ENCODE measurements at regions not wholly inside any gene's neighbourhood (a gene's known extent, or its start where the extent isn't known, plus 50 kb on each side); places are given as distances from the start of the nearest gene placed in this dataset.
"Not testable (repeated sequence)": the region's sequence is repeated elsewhere in the genome, so short reads cannot be mapped to it uniquely, and the experiment has no call there.

GRCh38 chr12:76292891-76293290 lies 55.3 kb downstream of the BBS10 start:
- not testable (repeated sequence) for DNase-seq

- peak; percentile 73 for DNase-seq
Observed at GRCh38 chr12:76292305-76292704, 55.9 kb downstream of the BBS10 start.

GRCh38 chr12:76290963-76291859 lies 57.0 kb downstream of the BBS10 start:
- peak; percentile 38 for DNase-seq

- no peak for DNase-seq
Observed at GRCh38 chr12:76288218-76288617, 60.0 kb downstream of the BBS10 start.

- DNase-seq = peak; percentile 80
Observed at GRCh38 chr12:76284816-76285750, 63.1 kb downstream of the BBS10 start.

GRCh38 chr12:76282744-76283143 lies 65.5 kb downstream of the BBS10 start:
- no peak for DNase-seq

- peak; percentile 88 for DNase-seq
Observed at GRCh38 chr12:76277480-76277879, 70.7 kb downstream of the BBS10 start.

- DNase-seq = peak; percentile 39
Observed at GRCh38 chr12:76276499-76277151, 71.6 kb downstream of the BBS10 start.

- DNase-seq = no peak
Observed at GRCh38 chr12:76275511-76276093, 72.6 kb downstream of the BBS10 start.

GRCh38 chr12:76274420-76275083 lies 73.7 kb downstream of the BBS10 start:
- DNase-seq = peak; percentile 39

GRCh38 chr12:76272287-76272686 lies 75.9 kb downstream of the BBS10 start:
- DNase-seq = no peak

- no peak for DNase-seq
Observed at GRCh38 chr12:76270657-76271358, 77.4 kb downstream of the BBS10 start.

- DNase-seq = peak; percentile 52
Observed at GRCh38 chr12:76268267-76268666, 79.9 kb downstream of the BBS10 start.

- peak; percentile 93 for DNase-seq
Observed at GRCh38 chr12:76266797-76267196, 81.4 kb downstream of the BBS10 start.

- peak; percentile 45 for DNase-seq
Observed at GRCh38 chr12:76265424-76266180, 82.6 kb downstream of the BBS10 start.

GRCh38 chr12:76264611-76265012 lies 83.6 kb downstream of the BBS10 start:
- DNase-seq = no peak

- no peak for DNase-seq
Observed at GRCh38 chr12:76263696-76264095, 84.5 kb downstream of the BBS10 start.

GRCh38 chr12:76260390-76260748 lies 87.8 kb downstream of the BBS10 start:
- peak; percentile 57 for DNase-seq

- peak; percentile 92 for DNase-seq
Observed at GRCh38 chr12:76259660-76260389, 88.4 kb downstream of the BBS10 start.

- DNase-seq = peak; percentile 50
Observed at GRCh38 chr12:76259106-76259505, 89.1 kb downstream of the BBS10 start.

Data from EL (cell line).